ENCODE measurements at regions not wholly inside any gene's neighbourhood (a gene's known extent, or its start where the extent isn't known, plus 50 kb on each side); places are given as distances from the start of the nearest gene placed in this dataset.

GRCh38 chr2:139968588-139968987 is 1188.4 kb upstream of the NXPH2 start:
- DNase-seq (ENCODE audit: low read depth): no peak
- TF ChIP-seq CTCF (IDR thresholded peaks at IDR 0.05; ENCODE audit: insufficient read depth, low read depth, low read length): no peak

GRCh38 chr2:139967665-139968064 is 1187.5 kb upstream of the NXPH2 start:
- DNase-seq (ENCODE audit: low read depth): no peak
- no peak for TF ChIP-seq CTCF (IDR thresholded peaks at IDR 0.05; ENCODE audit: insufficient read depth, low read depth, low read length)

More at GRCh38 chr2:139968588-139968987, 1188.4 kb upstream of the NXPH2 start:
- no peak overlapping the region for H3K4me3 ChIP-seq (ENCODE audit: low read depth, low read length)

GRCh38 chr2:139964721-139965440 is 1184.7 kb upstream of the NXPH2 start:
- no peak for TF ChIP-seq CTCF (IDR thresholded peaks at IDR 0.05; ENCODE audit: insufficient read depth, low read depth, low read length)
- H3K4me3 ChIP-seq (ENCODE audit: low read depth, low read length): no peak overlapping the region
- DNase-seq (ENCODE audit: low read depth): no peak

More at GRCh38 chr2:139967665-139968064, 1187.5 kb upstream of the NXPH2 start:
- H3K4me3 ChIP-seq (ENCODE audit: low read depth, low read length): no peak overlapping the region

GRCh38 chr2:139963863-139964355 is 1183.7 kb upstream of the NXPH2 start:
- no peak for DNase-seq (ENCODE audit: low read depth)
- no peak for TF ChIP-seq CTCF (IDR thresholded peaks at IDR 0.05; ENCODE audit: insufficient read depth, low read depth, low read length)
- no peak overlapping the region for H3K4me3 ChIP-seq (ENCODE audit: low read depth, low read length)

- H3K4me3 ChIP-seq (ENCODE audit: low read depth, low read length): no peak overlapping the region
- DNase-seq (ENCODE audit: low read depth): no peak
- no peak for TF ChIP-seq CTCF (IDR thresholded peaks at IDR 0.05; ENCODE audit: insufficient read depth, low read depth, low read length)
These were observed 1169.2 kb upstream of the NXPH2 start for GRCh38 chr2:139949242-139949972.

GRCh38 chr2:139946690-139947089 is 1166.5 kb upstream of the NXPH2 start:
- no peak for TF ChIP-seq CTCF (IDR thresholded peaks at IDR 0.05; ENCODE audit: insufficient read depth, low read depth, low read length)
- DNase-seq (ENCODE audit: low read depth): no peak
- no peak overlapping the region for H3K4me3 ChIP-seq (ENCODE audit: low read depth, low read length)
